Osteocyte (in vitro differentiated cells): ENCODE measurements at regions not wholly inside any gene's neighbourhood (a gene's known extent, or its start where the extent isn't known, plus 50 kb on each side); places are given as distances from the start of the nearest gene placed in this dataset.
"Not testable (repeated sequence)": the region's sequence is repeated elsewhere in the genome, so short reads cannot be mapped to it uniquely, and the experiment has no call there.

Experiments used
- DNase-seq: peaks from one replicate; pipeline ENCODE4 v3.0.0; 2021; ENCODE audit warnings: mixed read lengths; ENCODE audit not compliant: unreplicated experiment; ENCODE audit errors: extremely low spot score
- H3K27ac Mint-ChIP-seq: one replicate; pipeline ENCODE4 v1.8.0; 2021; ENCODE audit warnings: mild to moderate bottlenecking, mixed read lengths; ENCODE audit not compliant: unreplicated experiment
- H3K27me3 Mint-ChIP-seq: one replicate; pipeline ENCODE4 v1.8.0; 2021; ENCODE audit warnings: mixed read lengths; ENCODE audit not compliant: unreplicated experiment
- H3K36me3 Mint-ChIP-seq: one replicate; pipeline ENCODE4 v1.8.0; 2021; ENCODE audit warnings: mixed read lengths; ENCODE audit not compliant: unreplicated experiment
- H3K4me1 Mint-ChIP-seq: one replicate; pipeline ENCODE4 v1.8.0; 2021; ENCODE audit warnings: mixed read lengths; ENCODE audit not compliant: unreplicated experiment
- H3K4me3 Mint-ChIP-seq: one replicate; pipeline ENCODE4 v1.8.0; 2021; ENCODE audit warnings: mild to moderate bottlenecking, moderate library complexity, mixed read lengths; ENCODE audit not compliant: unreplicated experiment
- H3K9me3 Mint-ChIP-seq: one replicate; pipeline ENCODE4 v1.8.0; 2021; ENCODE audit warnings: mixed read lengths; ENCODE audit not compliant: unreplicated experiment
- TF ChIP-seq, protein P1 (sequence below): fragments of 200-600 bp; sonication (generic); IDR thresholded peaks from 2 replicates; pipeline ENCODE4 v1.5.0; 2021; ENCODE audit warnings: antibody characterized with exemption, mild to moderate bottlenecking, moderate library complexity

DNA sequence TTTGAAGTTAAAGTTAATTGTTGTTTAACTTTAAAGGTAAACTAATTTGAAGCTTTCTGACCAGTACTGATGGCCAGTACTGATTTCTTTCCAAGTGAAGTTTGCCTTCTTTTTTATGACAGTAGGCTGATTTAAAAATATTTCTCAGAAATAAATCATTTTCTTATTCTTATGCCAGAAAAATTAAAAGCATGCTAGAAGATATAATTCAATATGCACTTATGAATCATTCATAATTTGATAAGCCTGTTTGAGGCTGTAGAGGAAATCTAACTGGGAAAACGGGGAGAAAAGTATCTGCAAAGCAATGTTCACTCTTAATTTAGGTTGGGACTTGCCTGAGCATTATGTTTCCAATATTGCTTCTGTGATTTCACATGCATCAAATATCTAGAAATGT, 1112.0 kb upstream of the INTU start:
- H3K36me3 Mint-ChIP-seq: peaks cover 1% of the 10 kb centered on the region
- peaks cover 23% of the 10 kb centered on the region for H3K9me3 Mint-ChIP-seq
- H3K27me3 Mint-ChIP-seq: no peaks in the 10 kb centered on the region
- peaks cover 4% of the 10 kb centered on the region for H3K4me1 Mint-ChIP-seq
- no peak for DNase-seq
- H3K4me3 Mint-ChIP-seq: no peak overlapping the region
- H3K27ac Mint-ChIP-seq: no peak overlapping the region
- TF ChIP-seq, protein P1, sequence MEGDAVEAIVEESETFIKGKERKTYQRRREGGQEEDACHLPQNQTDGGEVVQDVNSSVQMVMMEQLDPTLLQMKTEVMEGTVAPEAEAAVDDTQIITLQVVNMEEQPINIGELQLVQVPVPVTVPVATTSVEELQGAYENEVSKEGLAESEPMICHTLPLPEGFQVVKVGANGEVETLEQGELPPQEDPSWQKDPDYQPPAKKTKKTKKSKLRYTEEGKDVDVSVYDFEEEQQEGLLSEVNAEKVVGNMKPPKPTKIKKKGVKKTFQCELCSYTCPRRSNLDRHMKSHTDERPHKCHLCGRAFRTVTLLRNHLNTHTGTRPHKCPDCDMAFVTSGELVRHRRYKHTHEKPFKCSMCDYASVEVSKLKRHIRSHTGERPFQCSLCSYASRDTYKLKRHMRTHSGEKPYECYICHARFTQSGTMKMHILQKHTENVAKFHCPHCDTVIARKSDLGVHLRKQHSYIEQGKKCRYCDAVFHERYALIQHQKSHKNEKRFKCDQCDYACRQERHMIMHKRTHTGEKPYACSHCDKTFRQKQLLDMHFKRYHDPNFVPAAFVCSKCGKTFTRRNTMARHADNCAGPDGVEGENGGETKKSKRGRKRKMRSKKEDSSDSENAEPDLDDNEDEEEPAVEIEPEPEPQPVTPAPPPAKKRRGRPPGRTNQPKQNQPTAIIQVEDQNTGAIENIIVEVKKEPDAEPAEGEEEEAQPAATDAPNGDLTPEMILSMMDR: no peak

DNA sequence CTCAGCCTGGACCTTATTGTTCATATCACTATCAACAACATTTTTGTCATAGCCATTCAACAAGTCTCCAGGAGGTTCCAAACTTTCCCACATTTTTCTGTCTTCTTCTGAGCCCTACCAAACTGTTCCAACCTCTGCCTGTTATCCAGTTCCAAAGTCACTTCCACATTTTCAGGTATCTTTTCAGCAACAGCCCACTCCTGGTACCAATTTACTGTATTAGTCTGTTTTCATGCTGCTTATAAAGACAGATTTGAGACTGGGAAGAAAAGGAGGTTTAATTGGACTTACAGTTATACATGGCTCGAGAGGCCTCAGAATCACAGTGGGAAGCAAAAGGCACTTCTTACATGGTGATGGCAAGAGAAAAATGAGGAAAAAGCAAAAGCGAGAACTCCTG, 1107.4 kb upstream of the INTU start:
- H3K27ac Mint-ChIP-seq, DNase-seq, H3K4me3 Mint-ChIP-seq, H3K27me3 Mint-ChIP-seq, H3K4me1 Mint-ChIP-seq, H3K36me3 Mint-ChIP-seq: not testable (repeated sequence)
- H3K9me3 Mint-ChIP-seq: peaks cover 37% of the 10 kb centered on the region

DNA sequence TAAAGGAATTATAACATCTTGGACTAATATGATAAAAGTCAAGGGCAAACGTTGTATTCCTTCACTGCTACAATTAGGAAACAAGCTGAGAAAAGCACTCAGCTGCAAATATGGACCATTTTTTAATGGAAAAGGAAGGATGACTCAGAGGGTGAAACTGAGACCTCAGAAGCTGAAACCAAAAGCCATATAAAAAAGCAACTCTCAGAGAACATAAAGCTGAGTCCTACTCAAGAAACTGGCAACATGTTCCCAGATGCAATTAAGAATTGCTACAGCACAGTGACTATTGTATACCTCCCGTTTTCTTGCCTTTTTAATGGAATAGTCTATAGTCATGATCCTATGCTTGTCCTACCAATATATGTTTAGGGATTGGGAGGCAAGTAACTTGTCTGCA, 1106.4 kb upstream of the INTU start:
- TF ChIP-seq, protein P1: no peak
- Mint-ChIP-seq H3K9me3 (peaks cover 37% of the 10 kb centered on the region), H3K27me3 (no peaks in the 10 kb centered on the region), H3K4me3 (no peak overlapping the region), H3K4me1 (peaks cover 19% of the 10 kb centered on the region), H3K27ac (no peak overlapping the region), H3K36me3 (peaks cover 1% of the 10 kb centered on the region)
- DNase-seq: no peak

DNA sequence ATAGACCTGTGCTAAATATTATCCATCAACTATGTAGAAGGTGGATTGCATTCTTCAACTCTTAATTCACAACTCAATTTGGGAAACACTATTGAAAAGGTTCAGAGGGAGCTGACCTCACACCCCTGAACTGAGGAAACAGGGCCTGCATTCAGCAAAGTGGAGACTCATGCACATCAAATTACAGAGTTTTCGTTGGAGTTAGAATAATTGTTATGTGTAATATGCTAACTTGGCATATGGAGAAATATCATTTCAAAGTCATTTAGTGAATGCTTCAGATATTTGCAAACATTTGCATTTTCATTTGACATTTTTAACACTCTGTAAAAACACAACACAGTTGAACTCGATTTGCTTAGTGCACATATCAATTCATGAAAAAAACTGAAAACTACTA, 1102.8 kb upstream of the INTU start:
- TF ChIP-seq, protein P1: no peak
- H3K27me3 Mint-ChIP-seq: no peaks in the 10 kb centered on the region
- no peak overlapping the region for H3K27ac Mint-ChIP-seq
- peaks cover 1% of the 10 kb centered on the region for H3K36me3 Mint-ChIP-seq
- no peak for DNase-seq
- no peak overlapping the region for H3K4me3 Mint-ChIP-seq
- peaks cover 28% of the 10 kb centered on the region for H3K9me3 Mint-ChIP-seq
- peaks cover 50% of the 10 kb centered on the region for H3K4me1 Mint-ChIP-seq

DNA sequence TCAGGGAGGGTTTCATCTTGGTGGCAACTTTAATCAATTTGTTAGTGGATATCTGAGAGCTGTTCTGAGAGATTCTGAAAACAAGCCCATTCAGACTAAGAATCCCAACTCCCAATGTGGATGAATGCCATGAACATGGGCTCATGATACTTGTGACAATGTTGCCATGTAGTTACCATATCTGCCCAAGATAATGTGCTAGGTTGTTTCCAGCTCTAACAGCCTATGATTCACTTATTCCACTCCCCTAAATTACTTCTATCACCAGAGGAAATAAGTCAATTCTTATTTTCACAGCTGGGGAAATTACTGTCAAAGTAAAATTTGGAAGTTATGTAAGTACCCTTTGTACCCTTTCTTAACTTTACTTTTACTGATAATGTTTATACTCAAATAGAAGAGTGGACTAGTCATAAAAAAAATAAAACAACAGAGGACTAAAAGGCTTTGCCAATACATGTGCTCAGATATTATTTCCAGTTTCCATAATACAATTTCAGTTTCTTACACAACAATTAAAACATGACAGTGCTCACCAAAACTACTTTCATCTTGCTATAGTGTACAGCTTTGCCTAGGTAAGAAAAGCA, 1101.7 kb upstream of the INTU start:
- H3K27me3 Mint-ChIP-seq: no peaks in the 10 kb centered on the region
- TF ChIP-seq, protein P1: no peak
- H3K9me3 Mint-ChIP-seq: peaks cover 19% of the 10 kb centered on the region
- peak overlapping the region; percentile 54 for H3K27ac Mint-ChIP-seq
- H3K4me1 Mint-ChIP-seq: peaks cover 52% of the 10 kb centered on the region
- no peak for DNase-seq
- H3K36me3 Mint-ChIP-seq: no peaks in the 10 kb centered on the region
- H3K4me3 Mint-ChIP-seq: no peak overlapping the region

DNA sequence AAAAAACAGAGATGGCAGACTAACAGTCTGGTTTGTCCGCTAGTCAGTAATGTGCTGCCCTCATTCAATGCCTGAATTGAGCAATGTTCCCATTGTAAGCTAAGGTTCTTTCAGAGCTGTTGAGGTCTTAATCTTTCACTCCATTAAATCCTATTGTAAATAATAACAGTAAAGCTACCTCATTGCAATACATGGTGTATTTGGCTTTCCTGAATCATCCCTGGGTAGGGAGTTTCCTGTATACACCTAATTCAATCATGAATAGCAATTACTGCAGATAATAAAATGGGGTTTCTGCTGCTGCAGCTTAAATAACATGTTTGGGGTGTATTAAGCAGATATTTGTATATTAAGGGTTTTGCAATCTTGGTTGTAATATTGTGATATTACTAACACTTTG, 1100.2 kb upstream of the INTU start:
- H3K27me3 Mint-ChIP-seq: no peaks in the 10 kb centered on the region
- TF ChIP-seq, protein P1: no peak
- no peaks in the 10 kb centered on the region for H3K36me3 Mint-ChIP-seq
- DNase-seq: no peak
- H3K4me3 Mint-ChIP-seq: no peak overlapping the region
- peaks cover 52% of the 10 kb centered on the region for H3K4me1 Mint-ChIP-seq
- H3K9me3 Mint-ChIP-seq: peaks cover 20% of the 10 kb centered on the region
- no peak overlapping the region for H3K27ac Mint-ChIP-seq
